Lower leg skin (tissue), 4 donors: ENCODE measurements at regions not wholly inside any gene's neighbourhood (a gene's known extent, or its start where the extent isn't known, plus 50 kb on each side); places are given as distances from the start of the nearest gene placed in this dataset.
A peak's percentile ranks its signal among the peaks of the same experiment; 100 is the strongest.

Experiments
- DNase-seq, 2 donors: peaks; one replicate each; pipeline ENCODE4 v3.0.0-alpha.2; 2019; ENCODE audit warnings: low spot score in 2 of 2
- H3K4me3 ChIP-seq: fragments of 200-600 bp; sonication (generic); 2 replicates; pipeline ENCODE4 v1.5.1; 2017; ENCODE audit warnings: mild to moderate bottlenecking, low read depth; ENCODE audit not compliant: poor library complexity, severe bottlenecking
- CTCF ChIP-seq, 3 donors: fragments of 450-650 bp; IDR thresholded peaks; one replicate each; pipeline ENCODE4 v1.5.1; 2016; ENCODE audit warnings: antibody characterized with exemption in 3 of 3, mild to moderate bottlenecking in 3 of 3, moderate library complexity in 2 of 3
- POLR2A ChIP-seq, 2 donors: fragments of 450-650 bp; IDR thresholded peaks; one replicate each; pipeline ENCODE4 v1.6.1; 2016 to 2017; ENCODE audit warnings: antibody characterized with exemption in 2 of 2, mild to moderate bottlenecking in 1 of 2, moderate library complexity in 1 of 2
- WGBS, 2 donors: methylation state at CpG; one replicate each; pipeline ENCODE4 v1.1.5; 2018; 5-methylcytosine and 5-hydroxymethylcytosine counted together
- intact Hi-C: fragments of 100-400 bp; cut with DNase I; formaldehyde crosslinking; loops from one replicate; pipeline ENCODE4 v1.15.0; 2023; ENCODE audit warnings: low total_unique reads

GRCh38 chr2:238669581-238670080, 178.3 kb upstream of the TWIST2 start:
- no peak overlapping the region for H3K4me3 ChIP-seq
- intact Hi-C loops = no loop called here
- DNase-seq = no peak
- TF ChIP-seq CTCF (IDR thresholded peaks at IDR 0.05) (no peak), POLR2A (IDR thresholded peaks at IDR 0.05) (no peak)

- WGBS, 2 donors = 27 to 34% methylated on average over 4 of the region's 4 CpGs
- intact Hi-C loops = no loop called here
- H3K4me3 ChIP-seq = no peak overlapping the region
- TF ChIP-seq CTCF (IDR thresholded peaks at IDR 0.05) (no peak), POLR2A (IDR thresholded peaks at IDR 0.05) (no peak)
- peak; percentile 21 to 66 for DNase-seq
These were observed 177.7 kb upstream of the TWIST2 start for GRCh38 chr2:238670111-238670585.

- 94 to 96% methylated on average over 5 of the region's 5 CpGs for WGBS, 2 donors
- no peak overlapping the region for H3K4me3 ChIP-seq
- intact Hi-C loops = no loop called here
- TF ChIP-seq CTCF (IDR thresholded peaks at IDR 0.05) = no peak
- TF ChIP-seq POLR2A (IDR thresholded peaks at IDR 0.05) = no peak
- no peak for DNase-seq
These were observed 165.3 kb upstream of the TWIST2 start for GRCh38 chr2:238682536-238682935.

GRCh38 chr2:238684362-238685326, 163.2 kb upstream of the TWIST2 start:
- intact Hi-C loops = no loop called here
- no peak overlapping the region for H3K4me3 ChIP-seq
- TF ChIP-seq CTCF (IDR thresholded peaks at IDR 0.05) (no peak), POLR2A (IDR thresholded peaks at IDR 0.05) (no peak)
- DNase-seq = peak in 1 of 2 donors; percentile 83
- WGBS, 2 donors = 19 to 26% methylated on average over 8 of the region's 8 CpGs

GRCh38 chr2:238685327-238685709, 162.6 kb upstream of the TWIST2 start:
- no peak for TF ChIP-seq POLR2A (IDR thresholded peaks at IDR 0.05)
- intact Hi-C loops = no loop called here
- 85 to 92% methylated on average over 4 of the region's 4 CpGs for WGBS, 2 donors
- peak in 1 of 2 donors; percentile 82 for DNase-seq
- no peak overlapping the region for H3K4me3 ChIP-seq

- peak in 1 of 2 donors; percentile 14 for DNase-seq
- TF ChIP-seq POLR2A (IDR thresholded peaks at IDR 0.05) = no peak
- no peak for TF ChIP-seq CTCF (IDR thresholded peaks at IDR 0.05)
- 78 to 81% methylated on average over 2 of the region's 2 CpGs for WGBS, 2 donors
- H3K4me3 ChIP-seq = no peak overlapping the region
- intact Hi-C loops = no loop called here
These were observed 162.2 kb upstream of the TWIST2 start for GRCh38 chr2:238685713-238686112.
